ENCODE measurements at regions not wholly inside any gene's neighbourhood (a gene's known extent, or its start where the extent isn't known, plus 50 kb on each side); places are given as distances from the start of the nearest gene placed in this dataset.

- H3K9me3 Mint-ChIP-seq: peaks cover 6% of the 10 kb centered on the region
- no peaks in the 10 kb centered on the region for H3K27me3 ChIP-seq (ENCODE audit: insufficient read depth)
- H3K27ac Mint-ChIP-seq: no peak overlapping the region
- H3K27me3 Mint-ChIP-seq (ENCODE audit: insufficient read depth, low read depth, poor library complexity): peaks cover 6% of the 10 kb centered on the region
- TF ChIP-seq STAT1 (IDR thresholded peaks at IDR 0.05; ENCODE audit: unreplicated experiment) (no peak), ETS1 (IDR thresholded peaks at IDR 0.05) (no peak), REST (IDR thresholded peaks at IDR 0.05; ENCODE audit: unreplicated experiment) (no peak), CTCF (conservative IDR thresholded peaks at IDR 0.05; ENCODE audit: low read depth in 2 of 2) (no peak), JUNB (IDR thresholded peaks at IDR 0.05; ENCODE audit: unreplicated experiment) (no peak), NANOG (IDR thresholded peaks at IDR 0.05; ENCODE audit: borderline replicate concordance) (no peak), ZNF462 (CRISPR knock-in tag; IDR thresholded peaks at IDR 0.05) (no peak), EZH2 (IDR thresholded peaks at IDR 0.05; ENCODE audit: low read depth, unreplicated experiment) (no peak), EZH2phosphoT487 (IDR thresholded peaks at IDR 0.05; ENCODE audit: unreplicated experiment) (no peak), POLR2AphosphoS5 (IDR thresholded peaks at IDR 0.05; ENCODE audit: low read depth) (no peak), ZNF331 (CRISPR knock-in tag; IDR thresholded peaks at IDR 0.05; ENCODE audit: low read depth) (no peak), ZNF114 (CRISPR knock-in tag; IDR thresholded peaks at IDR 0.05) (no peak), CREB1 (CRISPR knock-in tag; IDR thresholded peaks at IDR 0.05; ENCODE audit: low read depth) (no peak)
- H3K4me3 ChIP-seq: no peak overlapping the region
- peaks cover under 1% of the 10 kb centered on the region; the same call in 1 of the 2 replicates for H3K36me3 ChIP-seq (ENCODE audit: insufficient read depth)
- H3K79me2 ChIP-seq (replicated peaks; ENCODE audit: insufficient read depth): no peaks in the 10 kb centered on the region
- no peak overlapping the region for H3K4me3 Mint-ChIP-seq
- no peak for DNase-seq (ENCODE audit: low spot score)
- H2AFZ ChIP-seq: no peak overlapping the region
- no peak for ATAC-seq
- no peaks in the 10 kb centered on the region for H3K9me2 ChIP-seq (ENCODE audit: insufficient read depth)
- no peak overlapping the region for H3K4me2 ChIP-seq
- peaks cover 15% of the 10 kb centered on the region for H3K4me1 Mint-ChIP-seq
- H3K27ac ChIP-seq (ENCODE audit: low read depth): no peak overlapping the region
- no peaks in the 10 kb centered on the region for H3F3A ChIP-seq (replicated peaks; ENCODE audit: low read depth)
- no peaks in the 10 kb centered on the region for H4K20me1 ChIP-seq (replicated peaks; ENCODE audit: insufficient read depth)
- H3K36me3 Mint-ChIP-seq (ENCODE audit: low read depth): no peaks in the 10 kb centered on the region
- H3K4me1 ChIP-seq (ENCODE audit: insufficient read depth): no peaks in the 10 kb centered on the region
Measured at GRCh38 chr22:47806894-47807293, 1044.4 kb downstream of the TBC1D22A start.

Data from GM23338 (cell line).